ENCODE measurements at regions not wholly inside any gene's neighbourhood (a gene's known extent, or its start where the extent isn't known, plus 50 kb on each side); places are given as distances from the start of the nearest gene placed in this dataset.
"Not testable (repeated sequence)": the region's sequence is repeated elsewhere in the genome, so short reads cannot be mapped to it uniquely, and the experiment has no call there.

DNA sequence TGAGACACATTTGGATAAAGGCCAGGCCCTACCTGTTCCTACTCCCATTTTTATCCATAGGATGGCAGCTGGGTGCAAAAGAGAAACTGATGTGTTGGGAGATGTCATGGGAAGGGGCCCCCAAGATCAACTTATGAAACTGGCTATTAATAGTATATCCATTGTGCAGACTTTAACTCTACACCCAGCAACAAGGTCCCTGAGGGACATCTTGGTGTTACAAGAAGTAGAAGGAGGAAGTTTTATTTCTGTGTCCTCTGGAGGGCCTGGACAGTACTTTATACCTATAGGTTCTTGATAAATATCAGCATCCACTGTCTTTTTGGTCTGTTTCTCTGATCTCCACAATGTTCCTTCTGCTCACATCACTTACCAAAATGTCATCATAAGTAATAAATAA is 84.6 kb downstream of the BTG1 start:
- no peak for DNase-seq (ENCODE audit: low read depth)

DNA sequence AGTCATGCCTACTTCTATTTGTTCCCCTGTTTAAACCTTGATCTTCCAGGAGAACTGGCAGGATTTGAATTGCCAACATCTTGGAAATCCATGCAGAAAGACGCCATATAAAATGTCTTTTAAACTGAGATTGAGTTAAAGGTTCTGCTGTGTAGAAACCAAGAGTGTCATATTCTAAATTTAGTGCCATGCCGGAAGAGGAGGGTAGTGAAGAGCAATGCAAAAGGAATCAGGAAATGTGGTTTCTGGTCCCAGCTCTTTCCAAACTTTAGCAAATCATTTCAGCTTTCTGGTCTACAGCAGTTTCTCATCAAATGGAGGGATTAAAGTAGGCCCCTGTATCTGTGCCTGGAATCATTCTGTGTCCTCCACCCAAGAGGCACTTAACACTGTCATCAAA is 85.7 kb downstream of the BTG1 start:
- DNase-seq (ENCODE audit: low read depth), result peak; percentile 62

DNA sequence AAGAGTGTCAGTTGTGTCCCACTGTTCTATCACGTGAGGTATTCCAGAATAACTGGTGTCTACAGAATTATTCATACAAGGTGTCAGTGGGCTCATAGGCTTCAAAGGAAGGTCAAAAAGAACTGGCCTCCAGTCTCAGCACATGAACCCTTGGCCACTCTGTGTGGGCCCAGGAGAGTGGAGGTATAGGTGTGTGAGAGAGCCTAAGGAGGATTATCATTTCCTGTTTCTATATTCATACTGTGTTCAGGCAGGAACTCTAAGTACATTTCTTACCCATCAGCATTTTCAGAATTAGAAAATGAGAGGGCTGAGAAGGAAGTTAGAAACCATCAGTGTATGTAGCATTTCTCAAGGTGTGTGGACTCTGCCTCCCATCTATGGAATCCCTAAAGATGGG is 87.0 kb downstream of the BTG1 start:
- DNase-seq (ENCODE audit: low read depth), result no peak

DNA sequence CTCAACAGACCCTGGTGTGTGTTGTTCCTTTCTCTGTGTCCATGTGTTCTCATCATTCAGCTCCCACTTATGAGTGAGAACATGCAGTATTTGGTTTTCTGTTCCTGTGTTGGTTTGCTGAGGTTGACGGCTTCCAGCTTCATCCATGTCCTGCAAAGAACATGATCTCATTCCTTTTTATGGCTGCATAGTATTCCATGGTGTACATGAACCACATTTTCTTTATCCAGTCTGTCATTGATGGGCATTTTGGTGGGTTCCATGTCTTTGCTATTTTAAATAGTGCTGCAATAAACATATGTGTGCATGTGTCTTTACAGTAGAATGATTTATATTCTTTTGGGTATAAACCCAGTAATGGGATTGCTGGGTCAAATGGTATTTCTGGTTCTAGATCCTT is 88.9 kb downstream of the BTG1 start:
- DNase-seq (ENCODE audit: low read depth), result not testable (repeated sequence)

DNA sequence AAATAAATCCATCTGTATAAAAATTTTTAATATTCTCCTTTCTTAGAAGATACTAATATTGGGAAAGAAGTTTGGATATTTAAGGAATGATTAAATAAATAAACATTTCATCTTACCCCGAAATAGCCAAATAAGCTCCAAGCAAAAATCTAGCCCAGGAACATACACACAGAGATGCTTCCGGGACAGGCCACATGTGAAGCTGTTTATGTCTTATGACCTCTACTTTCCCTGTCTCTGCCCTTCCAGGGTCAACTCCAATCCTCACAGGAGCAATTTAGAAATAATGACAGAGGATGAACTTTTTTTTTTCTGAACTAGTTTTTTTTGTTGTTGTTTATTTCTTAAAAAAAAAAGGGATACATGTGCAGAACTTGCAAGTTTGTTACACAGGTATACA is 89.4 kb downstream of the BTG1 start:
- DNase-seq (ENCODE audit: low read depth), result no peak

DNA sequence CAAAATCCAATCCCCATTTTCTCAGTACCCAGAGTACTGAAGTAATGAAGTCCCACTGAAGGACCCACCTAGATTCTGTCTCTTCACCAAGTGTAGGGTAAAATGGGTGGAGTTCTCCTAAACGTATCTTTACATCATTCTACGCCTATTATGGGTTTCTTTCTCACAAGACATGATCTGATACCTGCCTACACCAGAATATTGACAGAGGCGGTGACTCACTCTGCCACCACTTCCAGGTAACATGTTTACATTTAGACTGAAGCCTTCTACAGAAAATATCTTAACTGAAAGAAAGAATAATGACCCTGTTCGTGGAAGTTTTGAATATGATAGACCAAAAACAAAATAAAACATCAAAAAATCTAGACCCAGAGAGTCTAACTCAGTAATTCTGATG is 89.8 kb downstream of the BTG1 start:
- DNase-seq (ENCODE audit: low read depth), result no peak

DNA sequence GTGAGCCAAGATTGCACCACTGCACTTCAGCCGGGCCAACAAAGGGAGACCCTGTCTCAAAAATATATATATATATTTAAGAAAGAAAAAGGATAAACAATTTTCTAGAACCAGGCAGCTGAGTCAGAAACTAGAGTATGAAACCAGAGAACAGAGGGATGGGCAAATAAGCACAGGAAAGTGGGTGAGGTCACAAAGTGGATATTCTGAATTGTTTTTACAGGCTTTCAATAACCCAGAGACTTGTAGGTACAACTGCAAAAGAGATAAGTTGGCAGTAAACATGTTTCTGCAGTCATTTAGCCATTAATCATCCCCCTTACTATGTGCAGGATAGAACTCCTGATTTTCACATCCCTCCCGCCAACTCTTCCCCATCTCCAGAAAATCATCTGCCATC is 94.2 kb downstream of the BTG1 start:
- DNase-seq (ENCODE audit: low read depth), result no peak

DNA sequence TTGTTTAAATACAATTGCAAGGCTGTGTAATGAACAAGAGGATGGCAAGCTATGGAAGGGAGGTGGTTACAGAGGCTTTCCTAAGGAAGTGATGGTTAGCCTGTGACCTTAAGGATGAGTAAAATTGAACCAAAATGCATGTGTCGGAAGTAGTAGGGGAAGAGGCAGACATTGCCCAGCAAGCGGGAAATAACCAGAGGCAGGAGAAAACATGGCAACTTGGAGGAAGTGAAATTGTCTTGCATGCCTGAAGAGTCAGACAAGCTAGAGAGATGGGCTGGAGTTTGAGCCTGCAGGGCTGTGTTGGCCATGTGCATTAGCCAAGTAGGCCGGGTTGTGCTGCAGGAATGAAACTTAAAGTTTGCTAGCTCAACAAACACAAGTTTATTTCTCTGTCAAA is 96.2 kb downstream of the BTG1 start:
- no peak for DNase-seq (ENCODE audit: low read depth)

DNA sequence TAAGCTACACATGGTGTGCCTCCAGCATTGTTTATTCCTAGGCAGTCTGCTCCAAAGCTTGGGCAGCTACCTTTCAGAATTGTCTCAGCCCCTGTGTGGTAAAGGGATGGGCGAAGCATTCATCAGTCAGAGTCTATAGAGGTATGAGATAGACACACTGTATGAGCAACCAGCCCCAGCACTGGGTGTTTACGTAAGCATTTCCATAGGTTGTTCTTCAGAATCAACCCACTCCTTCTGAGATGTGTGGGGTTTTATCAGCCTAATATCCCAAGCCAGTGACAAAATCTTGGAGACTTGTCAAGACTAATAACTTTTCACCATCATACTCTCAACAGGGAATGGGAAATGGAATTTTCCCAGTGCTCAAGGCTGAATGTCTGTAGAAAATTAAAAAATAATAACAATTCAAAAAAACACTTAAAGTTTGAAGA is 98.2 kb downstream of the BTG1 start:
- DNase-seq (ENCODE audit: low read depth), result no peak

DNA sequence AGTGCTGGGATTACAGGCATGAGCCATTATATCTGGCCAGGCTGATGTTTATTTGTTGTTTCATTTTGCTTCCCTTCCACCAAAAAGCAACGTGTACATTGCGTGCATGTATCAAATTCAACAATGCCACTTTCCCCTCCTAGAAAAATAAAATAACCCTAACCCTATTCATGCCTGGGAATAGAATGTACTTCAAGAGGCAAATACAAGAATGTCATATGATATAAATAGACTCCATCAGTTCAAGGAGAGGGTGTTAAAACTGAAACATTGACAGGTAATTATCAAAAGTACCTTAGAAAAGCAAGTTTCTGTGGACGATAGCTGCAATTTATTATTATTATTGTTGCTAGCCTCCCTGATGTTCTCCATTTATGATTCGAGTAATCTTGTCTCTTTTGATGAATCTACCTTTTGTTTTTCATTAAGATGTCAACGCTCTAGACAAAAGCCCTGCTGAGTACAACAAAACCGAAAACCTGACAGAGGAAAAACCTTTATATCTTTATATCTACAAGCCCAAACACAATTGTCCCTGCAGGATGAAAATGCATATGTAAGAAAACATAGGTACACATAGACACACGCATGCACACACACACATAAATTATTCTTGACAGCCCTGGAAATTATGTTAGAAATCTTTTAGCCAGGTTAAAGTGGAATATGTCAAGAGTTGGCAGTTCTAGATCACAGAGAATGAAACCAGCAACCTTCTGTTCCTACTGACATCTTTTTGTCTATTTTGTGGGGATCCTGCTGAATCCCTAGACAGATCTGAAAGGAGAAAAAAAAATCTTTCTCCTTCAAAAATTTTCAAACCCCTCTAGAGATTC is 98.9 kb downstream of the BTG1 start:
- DNase-seq (ENCODE audit: low read depth), result no peak

DNA sequence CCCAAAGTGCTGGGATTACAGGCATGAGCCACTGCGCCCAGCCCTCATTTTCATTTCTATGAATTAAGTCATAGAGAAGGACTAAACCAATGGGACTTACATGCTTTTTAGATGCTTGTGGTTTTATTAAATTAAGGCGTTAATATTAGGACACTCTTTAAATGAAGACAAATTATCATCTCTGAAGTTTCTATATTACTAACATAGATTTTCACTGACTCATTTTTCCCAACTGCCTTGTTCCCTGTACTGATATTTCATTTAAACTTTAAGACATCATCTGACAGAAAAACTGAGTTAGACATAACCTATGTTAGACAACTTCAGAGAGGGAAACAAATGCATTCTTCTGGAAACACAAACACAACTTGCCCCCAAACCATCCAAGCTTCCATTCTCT is 99.8 kb downstream of the BTG1 start:
- DNase-seq (ENCODE audit: low read depth), result no peak

DNA sequence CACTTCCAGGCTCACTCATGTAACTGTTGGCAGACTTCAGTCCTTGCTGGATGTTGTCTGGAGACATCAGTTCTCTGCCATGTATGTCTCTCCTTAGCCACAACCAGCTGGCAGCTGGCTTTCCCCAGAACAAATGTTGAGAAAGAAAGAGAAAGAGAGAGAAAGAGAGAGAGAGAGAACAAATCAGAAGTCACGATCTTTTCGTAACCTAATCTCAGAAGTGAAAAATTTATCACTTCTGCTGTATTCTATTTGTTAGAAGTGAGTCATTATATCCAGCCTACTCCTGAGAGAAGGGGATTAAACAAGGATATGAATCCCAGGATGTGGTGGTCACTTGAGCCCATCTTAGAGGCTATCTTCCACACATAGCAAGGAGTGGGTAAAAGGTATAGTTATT is 101.2 kb downstream of the BTG1 start:
- DNase-seq (ENCODE audit: low read depth), result no peak

DNA sequence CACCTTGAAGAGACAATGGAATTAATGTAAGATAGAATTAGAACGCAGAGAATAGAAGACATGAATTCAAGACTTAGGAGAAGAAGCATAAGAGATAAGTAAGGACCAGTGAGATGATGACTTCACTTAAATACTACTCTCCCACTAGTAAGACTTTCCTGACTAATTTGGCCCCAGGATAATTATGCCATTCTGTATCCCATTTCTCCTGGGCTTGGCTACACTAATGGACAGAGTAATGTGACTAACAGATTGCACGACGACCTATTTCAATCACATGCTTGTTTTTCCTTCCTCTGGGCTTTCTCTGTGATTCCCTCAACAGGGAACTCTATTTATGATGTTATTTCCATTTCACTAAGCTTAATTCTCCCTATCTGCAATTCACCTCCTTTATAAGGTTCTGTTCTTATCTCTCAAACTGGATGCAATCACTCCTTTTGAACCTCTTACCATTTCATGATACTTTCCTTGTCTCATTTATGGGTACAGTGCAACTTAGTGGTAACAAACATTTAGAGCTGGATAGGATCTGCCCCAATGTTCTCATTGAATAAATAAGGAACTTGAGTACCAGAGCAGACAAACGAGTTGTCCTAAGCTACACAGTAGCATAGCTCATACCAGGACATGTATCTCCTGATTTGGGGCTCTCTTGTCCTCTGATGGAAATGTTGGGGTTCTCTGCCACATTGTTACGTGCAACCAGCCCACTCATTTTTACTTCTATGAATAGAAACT is 102.7 kb downstream of the BTG1 start:
- DNase-seq (ENCODE audit: low read depth), result no peak

DNA sequence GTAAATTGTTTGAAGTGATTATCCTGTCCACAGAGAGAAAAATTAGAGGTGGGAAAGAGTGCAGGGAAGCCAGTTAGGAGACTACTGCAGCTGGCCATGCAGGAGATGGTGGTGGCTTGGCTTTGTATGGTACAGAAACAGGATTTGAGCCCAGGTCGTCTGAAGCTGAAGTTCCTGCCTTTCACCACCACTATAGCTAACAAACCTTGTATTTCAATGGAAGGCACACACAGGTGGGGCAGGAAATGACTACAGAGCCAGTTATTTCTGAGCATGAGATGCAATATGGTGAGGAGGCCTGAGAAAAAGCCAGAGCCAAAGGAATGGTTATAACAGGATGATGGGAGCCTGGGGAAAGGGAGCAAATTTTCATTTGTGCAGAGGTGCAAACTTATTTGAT is 103.9 kb downstream of the BTG1 start:
- no peak for DNase-seq (ENCODE audit: low read depth)

DNA sequence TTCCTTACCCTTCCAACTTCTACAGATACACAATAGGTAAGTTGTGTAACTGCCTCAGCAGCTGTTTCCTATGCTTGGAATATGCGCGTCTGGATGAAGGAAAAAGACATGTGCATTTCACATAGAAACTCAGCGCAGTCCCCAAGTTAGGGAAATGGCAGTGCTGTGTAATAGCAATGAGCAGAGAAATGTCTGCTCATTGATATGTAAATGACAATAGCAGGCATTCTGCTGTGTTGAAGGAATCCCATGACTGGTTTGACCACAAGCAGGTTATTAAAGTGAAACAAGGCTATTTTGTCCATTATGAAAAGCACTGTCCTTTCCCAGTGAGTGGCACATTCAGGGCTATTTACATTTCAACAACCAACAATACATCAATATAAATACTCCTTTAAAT is 106.6 kb downstream of the BTG1 start:
- no peak for DNase-seq (ENCODE audit: low read depth)

DNA sequence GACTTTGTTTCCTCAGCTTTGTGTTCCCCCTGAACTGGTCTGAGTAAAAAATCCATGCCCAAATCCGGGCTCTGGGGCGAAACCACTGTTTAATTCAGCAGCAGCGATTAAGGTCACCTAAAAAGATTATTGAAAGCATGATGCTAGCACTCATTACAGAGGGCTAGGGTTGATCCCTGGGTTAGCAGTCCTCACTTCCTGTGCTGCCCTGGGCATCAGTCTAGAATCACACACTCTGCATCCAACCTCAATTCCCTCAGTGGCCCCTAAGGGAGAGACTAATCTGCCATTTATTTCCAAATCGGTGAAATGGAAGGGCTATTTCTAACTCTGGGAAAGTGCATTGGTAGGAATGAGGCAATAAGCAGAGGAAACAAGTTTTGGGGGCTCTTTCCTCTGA is 107.2 kb downstream of the BTG1 start:
- DNase-seq (ENCODE audit: low read depth), result no peak

DNA sequence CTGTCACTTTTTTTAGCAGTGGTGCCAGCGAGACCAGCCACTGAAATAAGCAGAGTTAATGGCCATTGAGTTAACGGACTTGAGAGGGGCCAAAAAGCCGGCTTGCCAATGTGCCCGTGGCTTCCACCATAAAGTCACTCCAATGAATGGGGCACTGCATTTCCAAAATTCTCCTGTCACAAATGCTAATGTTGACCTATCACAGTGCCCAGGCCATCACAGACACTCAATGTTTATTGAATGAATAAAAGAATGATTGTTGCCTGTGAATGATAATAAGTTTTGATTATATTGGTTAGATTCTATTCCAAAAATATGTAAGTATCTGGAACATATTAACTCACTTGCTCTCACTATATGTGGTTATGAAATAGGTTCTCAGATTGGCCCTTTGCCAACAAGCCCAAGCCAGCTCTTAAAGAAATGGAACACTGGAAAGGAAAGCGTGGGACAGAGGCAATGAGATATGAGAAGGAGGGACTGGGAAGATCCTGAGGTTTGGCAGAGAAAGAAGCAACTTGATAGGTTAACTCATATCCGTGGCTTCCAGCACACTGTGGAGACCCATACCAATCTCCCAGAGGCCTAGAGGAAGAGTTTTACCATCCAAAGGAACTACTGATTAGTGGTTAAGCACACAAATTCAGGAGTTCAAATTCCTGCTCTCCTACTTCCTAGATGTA is 108.7 kb downstream of the BTG1 start:
- no peak for DNase-seq (ENCODE audit: low read depth)

DNA sequence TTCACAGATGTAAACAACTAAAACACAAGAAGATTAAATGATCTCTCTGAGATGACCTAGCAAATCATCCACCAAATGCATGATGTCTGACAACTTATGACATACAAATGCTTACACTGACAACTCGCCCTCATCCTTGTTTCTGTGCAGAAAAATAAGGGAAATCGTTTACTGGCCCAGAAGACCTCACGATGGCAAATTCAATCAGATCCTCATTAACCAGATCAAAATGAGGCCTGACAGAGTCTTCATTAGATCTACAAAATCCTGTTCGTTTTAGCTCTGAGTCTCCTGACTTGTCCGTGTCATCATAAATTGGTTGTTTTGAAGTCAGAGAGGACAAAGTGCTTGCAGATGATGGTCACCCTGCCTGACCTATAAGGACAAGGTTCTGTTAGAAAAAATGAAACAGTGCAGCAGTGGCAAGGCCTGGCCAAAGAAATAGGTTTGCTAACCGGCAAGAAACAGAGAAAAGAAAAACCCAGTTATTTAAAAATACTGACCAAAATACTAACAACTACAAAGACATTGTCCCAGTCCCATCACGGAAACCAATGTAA is 109.5 kb downstream of the BTG1 start:
- no peak for DNase-seq (ENCODE audit: low read depth)

DNA sequence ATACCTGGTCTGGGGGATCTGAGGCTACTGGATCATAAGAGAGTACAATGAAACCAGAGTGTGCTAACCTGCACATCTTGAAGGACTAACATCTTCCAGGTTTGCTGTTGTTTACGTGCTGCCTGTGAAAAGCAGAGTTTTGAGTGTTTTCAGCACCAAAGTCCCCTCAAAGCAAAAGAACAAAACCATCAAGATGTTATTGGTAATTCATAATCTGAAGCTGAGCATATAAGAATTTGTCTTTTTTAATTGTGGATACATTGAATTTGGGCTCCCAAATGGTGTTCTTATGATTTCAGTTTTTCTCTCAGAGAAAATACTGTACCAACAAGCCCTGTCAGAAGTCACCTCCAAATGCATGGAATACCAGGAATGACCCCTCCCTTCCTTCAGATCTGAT is 110.2 kb downstream of the BTG1 start:
- no peak for DNase-seq (ENCODE audit: low read depth)

DNA sequence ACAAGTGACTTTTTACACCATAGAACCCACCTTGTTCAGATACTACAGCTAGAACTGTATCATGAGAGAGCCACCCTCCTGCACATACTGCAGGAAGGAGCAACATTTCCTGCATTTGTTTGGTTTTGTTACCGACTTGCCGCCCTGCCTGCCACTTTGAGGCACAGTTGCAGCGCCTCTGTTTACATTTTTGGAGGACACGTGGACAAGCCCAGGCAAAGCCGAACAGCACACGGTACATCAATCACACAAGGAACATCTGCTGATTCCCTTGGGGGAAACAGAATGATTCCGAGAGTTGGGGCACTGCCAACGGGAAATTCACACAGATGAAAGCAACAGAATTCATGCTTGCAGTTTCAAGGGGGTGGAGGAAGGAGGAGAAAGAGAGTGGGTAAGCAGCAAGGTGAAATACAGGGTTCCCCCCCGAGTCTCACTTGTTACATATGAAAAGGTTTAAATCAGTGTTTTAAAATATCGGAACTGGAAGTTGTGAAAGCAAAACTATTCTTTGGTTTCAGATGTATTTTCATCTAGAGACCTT is 110.7 kb downstream of the BTG1 start:
- DNase-seq (ENCODE audit: low read depth), result no peak

DNA sequence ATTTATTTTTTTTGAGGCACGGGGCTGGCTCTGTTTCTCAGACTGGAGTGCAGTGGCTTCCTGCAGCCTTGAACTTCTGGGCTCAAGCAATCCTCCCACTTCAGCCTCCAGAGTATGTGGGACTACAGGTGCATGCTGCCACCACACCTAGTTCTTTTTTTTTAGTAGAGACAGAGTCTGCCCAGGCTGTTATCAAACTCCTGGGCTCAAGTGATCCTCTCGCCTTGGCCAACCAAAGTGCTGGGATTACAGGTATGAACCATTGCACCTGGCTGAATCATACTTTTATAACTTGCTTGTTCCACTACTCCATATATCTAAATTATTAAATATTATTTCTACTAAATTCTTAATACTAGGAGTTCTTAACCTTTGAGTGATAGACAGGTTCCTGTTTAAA is 111.6 kb downstream of the BTG1 start:
- no peak for DNase-seq (ENCODE audit: low read depth)

DNA sequence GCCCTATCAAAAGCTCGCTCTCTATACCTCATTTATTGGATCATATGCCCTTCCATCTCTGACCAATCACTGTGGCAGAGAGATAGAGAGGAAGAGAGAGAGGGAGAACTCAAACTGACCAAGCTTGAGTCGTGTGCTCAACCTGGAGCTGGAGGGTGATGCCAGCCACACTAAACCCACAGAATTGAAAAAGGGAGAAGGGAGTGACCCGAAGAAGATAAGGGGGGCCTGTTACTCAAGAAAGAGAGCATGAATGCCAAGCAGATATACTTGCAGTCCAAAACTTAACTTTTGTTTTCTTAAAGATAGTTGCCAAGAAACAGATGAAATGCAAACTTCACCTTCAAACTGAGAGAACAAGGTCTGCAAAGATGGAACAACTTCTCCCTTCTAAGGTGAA is 112.7 kb downstream of the BTG1 start:
- DNase-seq (ENCODE audit: low read depth), result no peak

DNA sequence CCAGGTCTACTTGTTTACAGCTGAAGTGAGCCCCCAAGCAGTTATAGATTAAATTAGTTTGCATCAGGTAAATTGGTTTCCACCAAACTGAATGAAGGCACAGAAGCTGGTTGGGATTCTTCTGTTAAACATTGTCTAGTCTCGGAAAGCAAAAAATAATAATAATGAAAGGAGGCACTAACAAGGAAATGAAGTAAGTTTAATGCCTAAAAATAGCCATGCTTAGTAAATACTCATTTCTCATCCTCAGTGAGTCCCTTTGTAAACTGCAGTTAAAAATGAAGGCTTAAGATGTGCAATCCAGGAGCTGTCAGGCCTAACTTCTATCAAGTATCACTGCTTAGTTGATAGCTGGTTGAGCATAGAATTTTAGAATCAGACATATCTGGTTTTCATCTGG is 113.5 kb downstream of the BTG1 start:
- no peak for DNase-seq (ENCODE audit: low read depth)
